ENCODE measurements at regions not wholly inside any gene's neighbourhood (a gene's known extent, or its start where the extent isn't known, plus 50 kb on each side); places are given as distances from the start of the nearest gene placed in this dataset.

- ATAC-seq (no peak), DNase-seq (ENCODE audit: low read depth, low spot score) (no peak)
- Histone ChIP-seq H3K9me2 (ENCODE audit: insufficient read depth) (no peaks in the 10 kb centered on the region), H3K4me2 (ENCODE audit: low read length) (no peak overlapping the region), H3K79me2 (ENCODE audit: insufficient read depth, low read length) (no peaks in the 10 kb centered on the region), H3K9me3 (ENCODE audit: control insufficient read depth in 1 of 2, insufficient read depth in 1 of 2, low read depth in 1 of 2, low read length in 2 of 2) (no peaks in the 10 kb centered on the region), H2AFZ (ENCODE audit: low read depth, low read length, poor library complexity, severe bottlenecking) (no peak overlapping the region), H3K27me3 (ENCODE audit: insufficient read depth, low read length) (no peaks in the 10 kb centered on the region), H3K4me1 (ENCODE audit: control insufficient read depth in 1 of 2, insufficient read depth in 2 of 2, low read length in 2 of 2) (no peaks in the 10 kb centered on the region), H4K20me1 (ENCODE audit: insufficient read depth) (no peaks in the 10 kb centered on the region), H3K4me3 (replicated peaks in 1 of 2; ENCODE audit: low read depth in 1 of 2, low read length in 2 of 2) (no peak overlapping the region), H3K27ac (ENCODE audit: low read depth, low read length) (no peak overlapping the region), H3K9ac (ENCODE audit: low read length) (no peak overlapping the region), H3K36me3 (ENCODE audit: control insufficient read depth in 1 of 2, insufficient read depth in 2 of 2, low read length in 2 of 2) (no peaks in the 10 kb centered on the region)
- ChIA-PET CTCF (no interaction called here), RAD21 (ENCODE audit: low non-redundant PET in 1 of 2, low total read pairs in 2 of 2, uncharacterized antibody in 2 of 2, unreplicated experiment in 2 of 2) (no interaction called here), POLR2A (no interaction called here)
- no TSS peak for BruUV-seq (replicated peaks)
- TF ChIP-seq REST (IDR thresholded peaks at IDR 0.05; ENCODE audit: low read depth), result no peak
- intact Hi-C loops (cut with micrococcal nuclease), result no loop called here
These were observed 156.7 kb upstream of the FAM47A start for GRCh38 chrX:34288782-34289181.

- no peaks in the 10 kb centered on the region for H3K9me2 ChIP-seq (ENCODE audit: insufficient read depth)
- H3K4me2 ChIP-seq (ENCODE audit: low read length), result no peak overlapping the region
- ATAC-seq, result no peak
- no peaks in the 10 kb centered on the region; a peak in 1 of 4 replicates for H3K9me3 ChIP-seq (ENCODE audit: control insufficient read depth in 1 of 2, insufficient read depth in 1 of 2, low read depth in 1 of 2, low read length in 2 of 2)
- TF ChIP-seq JUND (IDR thresholded peaks at IDR 0.05) (no peak), SRF (IDR thresholded peaks at IDR 0.05; ENCODE audit: low read depth) (no peak), CEBPB (IDR thresholded peaks at IDR 0.05; ENCODE audit: low read depth) (no peak), SP1 (IDR thresholded peaks at IDR 0.05; ENCODE audit: low read depth) (no peak), ZFX (IDR thresholded peaks at IDR 0.05) (no peak), ZBTB33 (IDR thresholded peaks at IDR 0.05; ENCODE audit: extremely low read depth, insufficient replicate concordance, low read length) (no peak), TCF7L2 (IDR thresholded peaks at IDR 0.05; ENCODE audit: borderline replicate concordance, extremely low read depth, insufficient read depth, insufficient read length) (no peak), ATF3 (IDR thresholded peaks at IDR 0.05) (no peak), EGR1 (IDR thresholded peaks at IDR 0.05; ENCODE audit: low read depth) (no peak), EZH2 (IDR thresholded peaks at IDR 0.05) (no peak), POLR2A (IDR thresholded peaks at IDR 0.05; ENCODE audit: borderline replicate concordance, extremely low read depth, insufficient read depth, insufficient read length) (no peak), ELF1 (IDR thresholded peaks at IDR 0.05; ENCODE audit: borderline replicate concordance, low read depth) (no peak)
- no peak overlapping the region for H2AFZ ChIP-seq (ENCODE audit: low read depth, low read length, poor library complexity, severe bottlenecking)
- no peaks in the 10 kb centered on the region for H4K20me1 ChIP-seq (ENCODE audit: insufficient read depth)
- no peak for DNase-seq (ENCODE audit: low read depth, low spot score)
- no peaks in the 10 kb centered on the region for H3K4me1 ChIP-seq (ENCODE audit: control insufficient read depth in 1 of 2, insufficient read depth in 2 of 2, low read length in 2 of 2)
- RAD21 ChIA-PET (ENCODE audit: low non-redundant PET in 1 of 2, low total read pairs in 2 of 2, uncharacterized antibody in 2 of 2, unreplicated experiment in 2 of 2), result no interaction called here
- POLR2A ChIA-PET, result no interaction called here
- H3K4me3 ChIP-seq (replicated peaks in 1 of 2; ENCODE audit: low read depth in 1 of 2, low read length in 2 of 2), result no peak overlapping the region
- no peaks in the 10 kb centered on the region for H3K79me2 ChIP-seq (ENCODE audit: insufficient read depth, low read length)
- H3K27me3 ChIP-seq (ENCODE audit: insufficient read depth, low read length), result no peaks in the 10 kb centered on the region
- H3K27ac ChIP-seq (ENCODE audit: low read depth, low read length), result no peak overlapping the region
- no peak overlapping the region for H3K9ac ChIP-seq (ENCODE audit: low read length)
- intact Hi-C loops (cut with micrococcal nuclease), result no loop called here
- CTCF ChIA-PET, result no interaction called here
- BruUV-seq (replicated peaks), result no TSS peak
- no peaks in the 10 kb centered on the region for H3K36me3 ChIP-seq (ENCODE audit: control insufficient read depth in 1 of 2, insufficient read depth in 2 of 2, low read length in 2 of 2)
These were observed 147.9 kb upstream of the FAM47A start for GRCh38 chrX:34279866-34280560.

Data from HCT116 (cell line).